Upper lobe of left lung (tissue), 6 donors: ENCODE measurements at regions not wholly inside any gene's neighbourhood (a gene's known extent, or its start where the extent isn't known, plus 50 kb on each side); places are given as distances from the start of the nearest gene placed in this dataset.

Experiments used
- ATAC-seq, 2 donors: fragments of 200-7000 bp; cut with Tn5 transposase; one replicate each; pipeline ENCODE4 v1.9.1; 2022; ENCODE audit warnings: mild to moderate bottlenecking in 2 of 2, moderate library complexity in 2 of 2; ENCODE audit not compliant: low FRiP score in 2 of 2
- DNase-seq, 2 donors: peaks; one replicate each; pipeline ENCODE4 v3.0.0-alpha.2; 2019 to 2020
- H3K27ac ChIP-seq, 4 donors: fragments of 200-600 bp; sonication (generic); one replicate each; pipeline ENCODE4 v1.5.1; 2016 to 2019
- H3K27me3 ChIP-seq, 4 donors: fragments of 200-600 bp; sonication (generic); one replicate each; pipeline ENCODE4 v1.5.1; 2017 to 2019
- H3K36me3 ChIP-seq, 4 donors: fragments of 200-600 bp; sonication (generic); one replicate each; pipeline ENCODE4 v1.5.1; 2016 to 2019
- H3K4me1 ChIP-seq, 4 donors: fragments of 200-600 bp; sonication (generic); one replicate each; pipeline ENCODE4 v1.5.1; 2018 to 2019
- H3K4me3 ChIP-seq, 4 donors: fragments of 200-600 bp; sonication (generic); one replicate each; pipeline ENCODE4 v1.5.1; 2017 to 2019; ENCODE audit warnings: mild to moderate bottlenecking in 2 of 4, moderate library complexity in 1 of 4
- H3K9me3 ChIP-seq, 4 donors: fragments of 200-600 bp; sonication (generic); one replicate each; pipeline ENCODE4 v1.5.1; 2018 to 2019
- CTCF ChIP-seq, 6 experiments: fragments of 450-650 bp in 4 of 6; fragments of 200-600 bp in 2 of 6; sonication (generic) in 2 of 6; IDR thresholded peaks; one replicate each; pipeline ENCODE4 v1.5.1; 2016 to 2019; ENCODE audit warnings: antibody characterized with exemption in 6 of 6
- EP300 ChIP-seq, 4 donors: sonication (generic); formaldehyde crosslinking; IDR thresholded peaks; one replicate each; pipeline ENCODE4 v1.5.1; 2017; ENCODE audit warnings: antibody characterized with exemption in 4 of 4, control low read depth in 2 of 4
- POLR2A ChIP-seq, 4 donors: fragments of 450-650 bp; IDR thresholded peaks; one replicate each; pipeline ENCODE4 v1.5.1; 2016 to 2017; ENCODE audit warnings: antibody characterized with exemption in 4 of 4, mild to moderate bottlenecking in 2 of 4
- POLR2AphosphoS5 ChIP-seq, 2 donors: sonication (generic); formaldehyde crosslinking; IDR thresholded peaks; one replicate each; pipeline ENCODE4 v1.5.1; 2017; ENCODE audit warnings: antibody characterized with exemption in 2 of 2
- WGBS, 2 donors: methylation state at CpG; one replicate each; pipeline ENCODE4 v1.1.5; 2017 to 2018; 5-methylcytosine and 5-hydroxymethylcytosine counted together
- donor health status: DM: no; HTN: no; CAD: no; lungs with moderate emphysema.
- donor health status: DM: no; HTN: yes; CAD: no; lungs with severe emphysema.

GRCh38 chr4:141912831-141913230 lies 276.4 kb downstream of the IL15 start:
- no peaks in the 10 kb centered on the region for H3K27me3 ChIP-seq
- TF ChIP-seq EP300 (IDR thresholded peaks at IDR 0.05) (no peak), CTCF (IDR thresholded peaks at IDR 0.05) (no peak), POLR2A (IDR thresholded peaks at IDR 0.05) (no peak), POLR2AphosphoS5 (IDR thresholded peaks at IDR 0.05) (no peak)
- H3K36me3 ChIP-seq, result no peaks in the 10 kb centered on the region
- WGBS, 2 donors, result 18 to 21% methylated on average over 4 of the region's 4 CpGs
- no peak overlapping the region for H3K4me3 ChIP-seq
- no peak overlapping the region for H3K27ac ChIP-seq
- ATAC-seq, result no peak
- H3K4me1 ChIP-seq, result no peaks in the 10 kb centered on the region
- H3K9me3 ChIP-seq, result no peaks in the 10 kb centered on the region
- no peak for DNase-seq

DNA sequence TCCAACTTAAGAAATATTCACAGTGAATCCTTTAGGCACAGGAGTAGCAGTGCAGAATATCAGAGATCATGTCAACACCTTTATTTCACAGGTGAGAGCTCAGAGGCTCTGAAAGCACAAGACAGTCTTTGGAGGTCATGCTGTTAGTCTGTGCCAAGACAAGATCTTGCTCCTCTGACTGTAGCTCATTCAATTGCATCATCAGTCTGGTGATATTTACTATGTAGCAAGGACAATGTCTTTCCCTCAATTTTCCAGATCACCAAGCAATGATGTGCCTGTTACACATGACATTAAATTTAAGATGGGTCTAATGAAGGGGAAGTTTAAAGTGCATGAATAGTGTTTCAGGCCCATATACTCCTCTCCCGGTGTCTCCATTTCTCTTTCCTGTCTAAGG lies 277.5 kb downstream of the IL15 start:
- Histone ChIP-seq H3K9me3 (no peaks in the 10 kb centered on the region), H3K4me1 (no peaks in the 10 kb centered on the region), H3K36me3 (no peaks in the 10 kb centered on the region), H3K4me3 (no peak overlapping the region), H3K27ac (no peak overlapping the region), H3K27me3 (no peaks in the 10 kb centered on the region)
- ATAC-seq, result no peak
- 88 to 97% methylated on average over 1 of the region's 1 CpG for WGBS, 2 donors
- DNase-seq, result no peak
- TF ChIP-seq EP300 (IDR thresholded peaks at IDR 0.05) (no peak), POLR2A (IDR thresholded peaks at IDR 0.05) (no peak), POLR2AphosphoS5 (IDR thresholded peaks at IDR 0.05) (no peak), CTCF (IDR thresholded peaks at IDR 0.05) (no peak)

GRCh38 chr4:141914746-141915145 lies 278.4 kb downstream of the IL15 start:
- ATAC-seq (no peak), DNase-seq (no peak)
- H3K27ac ChIP-seq, result no peak overlapping the region
- TF ChIP-seq CTCF (IDR thresholded peaks at IDR 0.05), result no peak
- H3K4me3 ChIP-seq, result no peak overlapping the region
- no peaks in the 10 kb centered on the region for H3K27me3 ChIP-seq
- WGBS, 2 donors, result 80 to 88% methylated on average over 1 of the region's 1 CpG
- H3K4me1 ChIP-seq, result no peaks in the 10 kb centered on the region
- H3K9me3 ChIP-seq, result no peaks in the 10 kb centered on the region
- no peaks in the 10 kb centered on the region for H3K36me3 ChIP-seq

- no peaks in the 10 kb centered on the region for H3K9me3 ChIP-seq
- DNase-seq (no peak), ATAC-seq (no peak)
- H3K4me1 ChIP-seq, result no peaks in the 10 kb centered on the region
- H3K27ac ChIP-seq, result no peak overlapping the region
- H3K36me3 ChIP-seq, result no peaks in the 10 kb centered on the region
- 76 to 82% methylated on average over 3 of the region's 3 CpGs for WGBS, 2 donors
- H3K4me3 ChIP-seq, result no peak overlapping the region
- no peak for TF ChIP-seq POLR2AphosphoS5 (IDR thresholded peaks at IDR 0.05)
- TF ChIP-seq CTCF (IDR thresholded peaks at IDR 0.05), result no peak
- no peak for TF ChIP-seq EP300 (IDR thresholded peaks at IDR 0.05)
- TF ChIP-seq POLR2A (IDR thresholded peaks at IDR 0.05), result no peak
- no peaks in the 10 kb centered on the region for H3K27me3 ChIP-seq
Measured at GRCh38 chr4:141919649-141920048, 283.3 kb downstream of the IL15 start.

DNA sequence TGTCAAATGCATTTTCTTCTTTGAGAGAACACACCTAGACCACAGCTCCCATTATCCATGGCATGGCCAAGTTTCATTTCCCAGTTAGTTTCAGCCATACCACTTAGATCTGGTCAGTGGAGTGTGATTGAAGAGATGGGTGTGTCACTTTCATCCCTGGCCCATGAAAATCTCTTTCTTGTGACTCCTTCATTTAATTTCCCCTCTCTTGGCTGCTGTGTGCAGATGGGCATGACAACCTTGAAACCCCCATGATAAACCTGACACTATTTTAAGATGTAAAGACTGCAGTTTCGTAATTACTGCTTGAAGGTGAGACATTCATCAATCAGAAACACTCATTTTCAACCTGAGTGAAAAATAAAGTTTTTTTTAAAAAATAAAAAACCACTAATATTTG lies 284.9 kb downstream of the IL15 start:
- H3K27me3 ChIP-seq, result no peaks in the 10 kb centered on the region
- 84 to 92% methylated on average over 1 of the region's 1 CpG for WGBS, 2 donors
- H3K4me1 ChIP-seq, result no peaks in the 10 kb centered on the region
- no peak for DNase-seq
- no peak for ATAC-seq
- no peak overlapping the region for H3K27ac ChIP-seq
- no peaks in the 10 kb centered on the region for H3K9me3 ChIP-seq
- no peak for TF ChIP-seq CTCF (IDR thresholded peaks at IDR 0.05)
- TF ChIP-seq EP300 (IDR thresholded peaks at IDR 0.05), result no peak
- TF ChIP-seq POLR2A (IDR thresholded peaks at IDR 0.05), result no peak
- no peak for TF ChIP-seq POLR2AphosphoS5 (IDR thresholded peaks at IDR 0.05)
- no peaks in the 10 kb centered on the region for H3K36me3 ChIP-seq
- H3K4me3 ChIP-seq, result no peak overlapping the region
